LNCAP (cell line): ENCODE measurements at regions not wholly inside any gene's neighbourhood (a gene's known extent, or its start where the extent isn't known, plus 50 kb on each side); places are given as distances from the start of the nearest gene placed in this dataset.

Experiments used
- TF ChIP-seq, protein P1 (sequence below): fragments of 450-650 bp; IDR thresholded peaks from 2 replicates; pipeline ENCODE4 v1.5.1; 2017; ENCODE audit warnings: mild to moderate bottlenecking

GRCh38 chr5:57408285-57408684, 74.3 kb downstream of the ACTBL2 start:
- TF ChIP-seq, protein P1, sequence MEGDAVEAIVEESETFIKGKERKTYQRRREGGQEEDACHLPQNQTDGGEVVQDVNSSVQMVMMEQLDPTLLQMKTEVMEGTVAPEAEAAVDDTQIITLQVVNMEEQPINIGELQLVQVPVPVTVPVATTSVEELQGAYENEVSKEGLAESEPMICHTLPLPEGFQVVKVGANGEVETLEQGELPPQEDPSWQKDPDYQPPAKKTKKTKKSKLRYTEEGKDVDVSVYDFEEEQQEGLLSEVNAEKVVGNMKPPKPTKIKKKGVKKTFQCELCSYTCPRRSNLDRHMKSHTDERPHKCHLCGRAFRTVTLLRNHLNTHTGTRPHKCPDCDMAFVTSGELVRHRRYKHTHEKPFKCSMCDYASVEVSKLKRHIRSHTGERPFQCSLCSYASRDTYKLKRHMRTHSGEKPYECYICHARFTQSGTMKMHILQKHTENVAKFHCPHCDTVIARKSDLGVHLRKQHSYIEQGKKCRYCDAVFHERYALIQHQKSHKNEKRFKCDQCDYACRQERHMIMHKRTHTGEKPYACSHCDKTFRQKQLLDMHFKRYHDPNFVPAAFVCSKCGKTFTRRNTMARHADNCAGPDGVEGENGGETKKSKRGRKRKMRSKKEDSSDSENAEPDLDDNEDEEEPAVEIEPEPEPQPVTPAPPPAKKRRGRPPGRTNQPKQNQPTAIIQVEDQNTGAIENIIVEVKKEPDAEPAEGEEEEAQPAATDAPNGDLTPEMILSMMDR: no peak

DNA sequence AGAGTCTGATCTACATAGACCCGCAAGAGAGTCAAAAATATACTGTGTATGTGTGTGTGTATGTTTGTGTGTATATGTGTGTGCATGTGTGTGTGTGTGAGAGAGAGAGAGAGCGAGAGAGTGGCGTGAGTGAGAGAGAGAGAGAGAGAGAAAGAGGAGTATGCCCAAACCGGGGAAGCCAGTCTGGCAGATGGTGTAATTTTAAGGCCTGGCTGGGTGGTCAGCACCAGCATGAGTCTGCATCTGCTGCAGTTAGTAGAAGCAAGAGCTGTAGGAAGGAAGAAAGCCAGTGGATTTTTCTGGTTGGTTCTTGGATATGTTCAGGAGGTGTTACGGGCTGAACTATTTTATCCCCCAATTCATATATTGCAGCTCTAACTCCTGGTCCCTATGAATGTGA, 75.2 kb downstream of the ACTBL2 start:
- TF ChIP-seq, protein P1: no peak

GRCh38 chr5:57406641-57407040, 76.0 kb downstream of the ACTBL2 start:
- TF ChIP-seq, protein P1: no peak

DNA sequence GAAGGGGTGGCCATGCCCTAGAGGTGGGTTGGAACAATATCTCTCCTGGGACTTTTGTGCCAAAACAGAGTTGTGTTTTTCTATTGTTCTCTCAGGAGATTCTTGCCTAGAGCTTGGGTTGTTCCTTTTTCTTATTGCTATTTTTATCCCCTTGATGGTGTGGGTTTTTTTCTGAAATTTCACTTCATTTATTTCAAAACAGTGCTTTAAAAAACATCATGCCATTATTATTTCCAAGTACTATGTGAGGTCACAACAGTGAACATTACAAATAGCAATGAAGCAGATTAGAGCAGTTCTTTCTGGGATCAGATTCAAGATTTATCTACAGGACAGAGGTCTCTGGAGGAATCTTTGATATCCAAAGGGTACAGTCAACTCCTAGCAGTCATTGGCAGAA, 76.6 kb downstream of the ACTBL2 start:
- TF ChIP-seq, protein P1: no peak

DNA sequence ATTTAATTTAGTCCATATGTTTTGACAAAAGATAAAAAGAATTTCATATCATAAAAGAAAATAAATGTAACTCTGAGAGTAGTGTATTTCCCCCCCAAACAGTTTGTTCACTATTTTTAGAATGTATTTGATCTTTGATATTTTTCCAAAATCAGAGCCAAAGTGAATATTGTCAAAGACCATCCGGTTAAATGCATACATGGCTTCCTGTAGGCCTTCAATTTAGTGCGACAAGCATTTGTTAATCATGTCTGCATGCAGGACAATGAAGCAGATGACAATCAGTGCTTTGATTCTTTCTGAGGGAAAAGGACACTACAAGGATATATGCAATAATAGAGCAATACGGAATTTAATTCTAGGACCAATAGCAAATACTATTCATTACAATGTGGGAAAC, 79.8 kb downstream of the ACTBL2 start:
- TF ChIP-seq, protein P1: no peak

DNA sequence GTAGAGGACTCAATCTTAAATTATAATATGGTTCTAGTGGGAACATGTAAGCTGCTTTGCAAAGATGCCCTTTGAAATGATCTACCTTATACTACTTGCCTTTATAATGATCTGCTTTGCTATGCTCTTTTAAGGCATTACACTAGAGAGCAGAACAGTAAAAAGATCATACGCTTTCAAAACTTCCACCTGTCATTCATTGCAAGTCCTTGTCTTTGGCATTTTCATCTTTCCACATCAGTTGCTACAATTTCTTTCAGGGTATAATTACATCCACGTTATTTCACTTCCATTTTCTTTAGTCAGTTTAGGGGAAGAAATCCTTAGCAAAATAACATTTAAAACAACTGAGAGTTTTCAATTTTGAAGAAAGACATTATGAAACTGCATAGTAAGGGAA, 80.3 kb downstream of the ACTBL2 start:
- TF ChIP-seq, protein P1: no peak

- TF ChIP-seq, protein P1: no peak
Observed at GRCh38 chr5:57398413-57399093, 84.1 kb downstream of the ACTBL2 start.

GRCh38 chr5:57396701-57397100, 85.9 kb downstream of the ACTBL2 start:
- TF ChIP-seq, protein P1: no peak
